GM12878 (cell line): ENCODE measurements at regions not wholly inside any gene's neighbourhood (a gene's known extent, or its start where the extent isn't known, plus 50 kb on each side); places are given as distances from the start of the nearest gene placed in this dataset.

ENCODE experiments used
- ATAC-seq: fragments of 200-7000 bp; cut with Tn5 transposase; 3 replicates; pipeline ENCODE4 v1.9.1; 2020; ENCODE audit warnings: mild to moderate bottlenecking, moderate library complexity
- BruUV-seq: library from RNA; stranded (reverse); fragments of 400-500 nt; replicated peaks from 2 replicates; lab custom pipeline; 2021; lab: Mats Ljungman, UMichigan
- CTCF ChIA-PET: fragments of 300-600 bp; sonication (Branson Sonifier 250); formaldehyde crosslinking; extraction: SDS; loops from one replicate; lab custom pipeline; 2021; ENCODE audit warnings: inconsistent platforms; lab: Yijun Ruan, JAX
- POLR2A ChIA-PET: fragments of 350-600 bp; formaldehyde crosslinking; extraction: SDS; loops from one replicate; lab custom pipeline; 2021; ENCODE audit warnings: inconsistent platforms; lab: Charles Lee
- RAD21 ChIA-PET: fragments of 300-600 bp; sonication (Branson Sonifier 250); formaldehyde crosslinking; loops from one replicate; lab custom pipeline; 2023; ENCODE audit warnings: antibody characterized with exemption; ENCODE audit not compliant: unreplicated experiment; lab: Charles Lee
- SMC1A ChIA-PET: fragments of 300-600 bp; sonication (Branson Sonifier 250); formaldehyde crosslinking; loops from one replicate; lab custom pipeline; 2023; ENCODE audit not compliant: unreplicated experiment, uncharacterized antibody; lab: Charles Lee
- DNase-seq: peaks from one replicate; pipeline ENCODE4 v3.0.0-alpha.2; 2011; ENCODE audit warnings: low read depth, low spot score
- FAIRE-seq: peaks from 3 replicates; lab custom pipeline; 2011; peaks lifted over from hg19 to GRCh38; lab: Jason Lieb, UNC
- H2AFZ ChIP-seq: 2 replicates; pipeline ENCODE4 v1.6.0; 2011; ENCODE audit warnings: low read depth, low read length, control low read depth; ENCODE audit not compliant: control insufficient read depth
- H3K27ac ChIP-seq: 2 replicates; pipeline ENCODE4 v1.5.1; 2011; ENCODE audit warnings: control low read depth; ENCODE audit not compliant: control insufficient read depth, insufficient read depth
- H3K27me3 ChIP-seq, 2 experiments: replicated peaks in 1 of 2; 2 replicates each; pipeline versions ENCODE4 v1.6.0 to v1.6.1; 2011; ENCODE audit warnings: low read length in 1 of 2; ENCODE audit not compliant: control insufficient read depth in 2 of 2, insufficient read depth in 2 of 2
- H3K36me3 ChIP-seq, 2 experiments: 2 replicates each; pipeline ENCODE4 v1.5.1; 2011; ENCODE audit warnings: low read length in 1 of 2; ENCODE audit not compliant: control insufficient read depth in 2 of 2, insufficient read depth in 2 of 2
- H3K4me1 ChIP-seq: 2 replicates; pipeline ENCODE4 v1.6.1; 2011; ENCODE audit warnings: mild to moderate bottlenecking, low read length, moderate library complexity, mixed read lengths; ENCODE audit not compliant: control insufficient read depth, insufficient read depth
- H3K4me2 ChIP-seq: 2 replicates; pipeline ENCODE4 v1.6.0; 2011; ENCODE audit warnings: control low read depth; ENCODE audit not compliant: control insufficient read depth, insufficient read depth
- H3K4me3 ChIP-seq: fragments of 200-600 bp; sonication (generic); 2 replicates; pipeline ENCODE4 v1.5.1; 2016
- H3K79me2 ChIP-seq: 2 replicates; pipeline ENCODE4 v1.6.0; 2011; ENCODE audit warnings: low read length; ENCODE audit not compliant: control insufficient read depth, insufficient read depth
- H3K9ac ChIP-seq: 2 replicates; pipeline ENCODE4 v1.8.0; 2011; ENCODE audit warnings: low read length, control low read depth, mixed read lengths; ENCODE audit not compliant: control insufficient read depth, insufficient read depth
- H3K9me3 ChIP-seq: replicated peaks from 3 replicates; pipeline ENCODE4 v1.5.1; 2011; ENCODE audit warnings: mild to moderate bottlenecking, low read length; ENCODE audit not compliant: control insufficient read depth, insufficient read depth
- H4K20me1 ChIP-seq: 2 replicates; pipeline ENCODE4 v1.6.0; 2011; ENCODE audit not compliant: control insufficient read depth, insufficient read depth
- BCL11A ChIP-seq: IDR thresholded peaks from 2 replicates; pipeline ENCODE4 v1.6.1; 2011; ENCODE audit warnings: low read depth, low read length
- CBFB ChIP-seq: IDR thresholded peaks from 2 replicates; pipeline ENCODE4 v1.6.1; 2016; ENCODE audit warnings: antibody characterized with exemption, low read depth
- CBX3 ChIP-seq: fragments of 200-600 bp; sonication (generic); IDR thresholded peaks from 2 replicates; pipeline ENCODE4 v1.6.1; 2016; ENCODE audit warnings: low read depth, borderline replicate concordance
- CHD1 ChIP-seq: IDR thresholded peaks from 2 replicates; pipeline ENCODE4 v1.6.1; 2012; ENCODE audit warnings: low read depth, low read length, improper control_type of control experiment
- IKZF1 ChIP-seq: fragments of 450-650 bp; conservative IDR thresholded peaks from 2 replicates; pipeline ENCODE4 v1.6.1; 2017; ENCODE audit warnings: antibody characterized with exemption, mild to moderate bottlenecking
- NFIC ChIP-seq: IDR thresholded peaks from 2 replicates; pipeline ENCODE4 v1.6.1; 2012; ENCODE audit warnings: low read depth, mild to moderate bottlenecking, inconsistent platforms, low read length, moderate library complexity
- NFXL1 ChIP-seq: fragments of 450-650 bp; IDR thresholded peaks from 2 replicates; pipeline ENCODE4 v1.6.1; 2017; ENCODE audit warnings: antibody characterized with exemption, mild to moderate bottlenecking, borderline replicate concordance
- NR2C1 ChIP-seq: fragments of 450-650 bp; IDR thresholded peaks from 2 replicates; pipeline ENCODE4 v1.6.1; 2017; ENCODE audit warnings: antibody characterized with exemption, mild to moderate bottlenecking, moderate library complexity
- POU2F2 ChIP-seq: IDR thresholded peaks from 3 replicates; pipeline ENCODE4 v1.6.1; 2011; ENCODE audit warnings: low read depth, mild to moderate bottlenecking, low read length, borderline replicate concordance
- RB1 ChIP-seq: fragments of 450-650 bp; formaldehyde crosslinking; IDR thresholded peaks from 2 replicates; pipeline ENCODE4 v1.6.1; 2017; ENCODE audit warnings: mild to moderate bottlenecking, borderline replicate concordance
- RUNX3 ChIP-seq: IDR thresholded peaks from 2 replicates; pipeline ENCODE4 v1.6.1; 2012; ENCODE audit warnings: low read length, inconsistent platforms
- SIN3A ChIP-seq: IDR thresholded peaks from 2 replicates; pipeline ENCODE4 v1.6.1; 2012; ENCODE audit warnings: low read depth, low read length, improper control_type of control experiment
- SREBF1 ChIP-seq: IDR thresholded peaks from 2 replicates; pipeline ENCODE4 v1.6.1; 2012; ENCODE audit warnings: mild to moderate bottlenecking, low read length
- ZNF217 ChIP-seq: fragments of 450-650 bp; IDR thresholded peaks from 2 replicates; pipeline ENCODE4 v1.6.1; 2017; ENCODE audit warnings: antibody characterized with exemption, mild to moderate bottlenecking
- ZNF384 ChIP-seq: IDR thresholded peaks from 2 replicates; pipeline ENCODE4 v1.6.1; 2012; ENCODE audit warnings: low read depth, mild to moderate bottlenecking, low read length, improper control_type of control experiment, borderline replicate concordance
- ZNF622 ChIP-seq: fragments of 450-650 bp; IDR thresholded peaks from 2 replicates; pipeline ENCODE4 v1.6.1; 2017; ENCODE audit warnings: mild to moderate bottlenecking, inconsistent platforms
- WGBS: methylation state at CpG from one replicate; pipeline ENCODE4 v1.1.6; 2016; ENCODE audit warnings: low lambda C conversion rate; ENCODE audit not compliant: insufficient replicate concordance, insufficient coverage; ENCODE audit errors: missing lambda C conversion rate; 5-methylcytosine and 5-hydroxymethylcytosine counted together
- in situ Hi-C: fragments of 300-500 bp; cut with MboI; formaldehyde crosslinking; loops from 9 replicates; pipeline ENCODE4 v1.14.3; 2018; ENCODE audit warnings: mixed read lengths
- intact Hi-C: fragments of 100-400 bp; cut with micrococcal nuclease; formaldehyde crosslinking; loops from one replicate; pipeline ENCODE4 v1.14.2; 2022; ENCODE audit not compliant: unreplicated experiment
- TF ChIP-seq, protein P1 (sequence below): IDR thresholded peaks from 2 replicates; pipeline ENCODE4 v1.6.1; 2012; ENCODE audit warnings: improper control_type of control experiment, low read depth, low read length; ENCODE audit not compliant: insufficient replicate concordance
- TF ChIP-seq, protein P2 (sequence below): IDR thresholded peaks from 2 replicates; pipeline ENCODE4 v1.6.1; 2011; ENCODE audit warnings: low read depth, mild to moderate bottlenecking, low read length, moderate library complexity, borderline replicate concordance; ENCODE audit errors: extremely low read depth
- TF ChIP-seq, protein P3 (sequence below): fragments of 450-650 bp; conservative IDR thresholded peaks from 2 replicates; pipeline ENCODE4 v1.6.1; 2017; ENCODE audit warnings: mild to moderate bottlenecking, moderate library complexity

DNA sequence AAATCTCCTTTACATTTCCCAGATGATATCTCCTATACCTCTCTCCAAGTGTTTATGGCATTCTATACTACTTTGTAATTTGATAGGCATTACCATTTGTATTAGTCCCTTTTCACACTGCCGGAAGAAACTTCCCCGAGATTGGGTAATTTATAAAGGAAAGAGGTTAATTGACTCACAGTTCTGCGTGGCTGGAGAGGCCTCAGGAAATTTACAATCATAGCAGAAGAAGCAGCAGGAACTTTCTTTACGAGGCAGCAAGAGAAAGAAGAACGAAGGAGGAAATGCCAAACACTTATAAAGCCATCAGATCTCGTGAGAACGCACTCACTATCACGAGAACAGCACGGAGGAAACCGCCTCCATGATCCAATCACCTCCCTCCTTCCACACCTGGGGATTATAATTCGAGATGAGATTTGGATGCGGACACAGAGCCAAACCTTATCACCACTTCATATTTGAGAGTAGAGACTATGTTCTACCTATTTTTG, 1194.6 kb downstream of the SORCS1 start:
- DNase-seq: no peak
- H3K36me3 ChIP-seq: no peaks in the 10 kb centered on the region
- CTCF ChIA-PET: interaction anchor here (6.6 kb wide), 1 partner anchor 17 kb away, joined by 111 read pairs; no protein-coding TSS in a partner anchor
- in situ Hi-C loops: no loop called here
- TF ChIP-seq NFIC: no peak
- no peak for TF ChIP-seq CBFB
- TF ChIP-seq, protein P1, sequence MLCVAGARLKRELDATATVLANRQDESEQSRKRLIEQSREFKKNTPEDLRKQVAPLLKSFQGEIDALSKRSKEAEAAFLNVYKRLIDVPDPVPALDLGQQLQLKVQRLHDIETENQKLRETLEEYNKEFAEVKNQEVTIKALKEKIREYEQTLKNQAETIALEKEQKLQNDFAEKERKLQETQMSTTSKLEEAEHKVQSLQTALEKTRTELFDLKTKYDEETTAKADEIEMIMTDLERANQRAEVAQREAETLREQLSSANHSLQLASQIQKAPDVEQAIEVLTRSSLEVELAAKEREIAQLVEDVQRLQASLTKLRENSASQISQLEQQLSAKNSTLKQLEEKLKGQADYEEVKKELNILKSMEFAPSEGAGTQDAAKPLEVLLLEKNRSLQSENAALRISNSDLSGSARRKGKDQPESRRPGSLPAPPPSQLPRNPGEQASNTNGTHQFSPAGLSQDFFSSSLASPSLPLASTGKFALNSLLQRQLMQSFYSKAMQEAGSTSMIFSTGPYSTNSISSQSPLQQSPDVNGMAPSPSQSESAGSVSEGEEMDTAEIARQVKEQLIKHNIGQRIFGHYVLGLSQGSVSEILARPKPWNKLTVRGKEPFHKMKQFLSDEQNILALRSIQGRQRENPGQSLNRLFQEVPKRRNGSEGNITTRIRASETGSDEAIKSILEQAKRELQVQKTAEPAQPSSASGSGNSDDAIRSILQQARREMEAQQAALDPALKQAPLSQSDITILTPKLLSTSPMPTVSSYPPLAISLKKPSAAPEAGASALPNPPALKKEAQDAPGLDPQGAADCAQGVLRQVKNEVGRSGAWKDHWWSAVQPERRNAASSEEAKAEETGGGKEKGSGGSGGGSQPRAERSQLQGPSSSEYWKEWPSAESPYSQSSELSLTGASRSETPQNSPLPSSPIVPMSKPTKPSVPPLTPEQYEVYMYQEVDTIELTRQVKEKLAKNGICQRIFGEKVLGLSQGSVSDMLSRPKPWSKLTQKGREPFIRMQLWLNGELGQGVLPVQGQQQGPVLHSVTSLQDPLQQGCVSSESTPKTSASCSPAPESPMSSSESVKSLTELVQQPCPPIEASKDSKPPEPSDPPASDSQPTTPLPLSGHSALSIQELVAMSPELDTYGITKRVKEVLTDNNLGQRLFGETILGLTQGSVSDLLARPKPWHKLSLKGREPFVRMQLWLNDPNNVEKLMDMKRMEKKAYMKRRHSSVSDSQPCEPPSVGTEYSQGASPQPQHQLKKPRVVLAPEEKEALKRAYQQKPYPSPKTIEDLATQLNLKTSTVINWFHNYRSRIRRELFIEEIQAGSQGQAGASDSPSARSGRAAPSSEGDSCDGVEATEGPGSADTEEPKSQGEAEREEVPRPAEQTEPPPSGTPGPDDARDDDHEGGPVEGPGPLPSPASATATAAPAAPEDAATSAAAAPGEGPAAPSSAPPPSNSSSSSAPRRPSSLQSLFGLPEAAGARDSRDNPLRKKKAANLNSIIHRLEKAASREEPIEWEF: no peak
- no peak for TF ChIP-seq IKZF1
- no peak for TF ChIP-seq RUNX3
- no peak for TF ChIP-seq ZNF384
- TF ChIP-seq SIN3A: no peak
- TF ChIP-seq NFXL1: no peak
- no peak for TF ChIP-seq ZNF217
- TF ChIP-seq POU2F2: no peak
- TF ChIP-seq CHD1: no peak
- TF ChIP-seq SREBF1: no peak
- no peak for TF ChIP-seq NR2C1
- TF ChIP-seq ZNF622: no peak
- no peak for TF ChIP-seq RB1
- TF ChIP-seq CBX3: no peak
- TF ChIP-seq BCL11A: no peak
- TF ChIP-seq, protein P2, sequence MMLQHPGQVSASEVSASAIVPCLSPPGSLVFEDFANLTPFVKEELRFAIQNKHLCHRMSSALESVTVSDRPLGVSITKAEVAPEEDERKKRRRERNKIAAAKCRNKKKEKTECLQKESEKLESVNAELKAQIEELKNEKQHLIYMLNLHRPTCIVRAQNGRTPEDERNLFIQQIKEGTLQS: no peak
- TF ChIP-seq, protein P3, sequence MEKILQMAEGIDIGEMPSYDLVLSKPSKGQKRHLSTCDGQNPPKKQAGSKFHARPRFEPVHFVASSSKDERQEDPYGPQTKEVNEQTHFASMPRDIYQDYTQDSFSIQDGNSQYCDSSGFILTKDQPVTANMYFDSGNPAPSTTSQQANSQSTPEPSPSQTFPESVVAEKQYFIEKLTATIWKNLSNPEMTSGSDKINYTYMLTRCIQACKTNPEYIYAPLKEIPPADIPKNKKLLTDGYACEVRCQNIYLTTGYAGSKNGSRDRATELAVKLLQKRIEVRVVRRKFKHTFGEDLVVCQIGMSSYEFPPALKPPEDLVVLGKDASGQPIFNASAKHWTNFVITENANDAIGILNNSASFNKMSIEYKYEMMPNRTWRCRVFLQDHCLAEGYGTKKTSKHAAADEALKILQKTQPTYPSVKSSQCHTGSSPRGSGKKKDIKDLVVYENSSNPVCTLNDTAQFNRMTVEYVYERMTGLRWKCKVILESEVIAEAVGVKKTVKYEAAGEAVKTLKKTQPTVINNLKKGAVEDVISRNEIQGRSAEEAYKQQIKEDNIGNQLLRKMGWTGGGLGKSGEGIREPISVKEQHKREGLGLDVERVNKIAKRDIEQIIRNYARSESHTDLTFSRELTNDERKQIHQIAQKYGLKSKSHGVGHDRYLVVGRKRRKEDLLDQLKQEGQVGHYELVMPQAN: no peak
- H3K27me3 ChIP-seq: no peaks in the 10 kb centered on the region
- no peak overlapping the region for H2AFZ ChIP-seq
- H3K4me3 ChIP-seq: no peak overlapping the region
- SMC1A ChIA-PET: interaction anchor here (1.3 kb wide), 1 partner anchor 30 kb away, joined by 4 read pairs; no protein-coding TSS in a partner anchor
- no peak for FAIRE-seq
- no peaks in the 10 kb centered on the region for H3K9me3 ChIP-seq
- POLR2A ChIA-PET: no interaction called here
- RAD21 ChIA-PET: no interaction called here
- WGBS: 36% methylated on average over 12 of the region's 12 CpGs
- no peak for ATAC-seq
- intact Hi-C loops: loop anchor here (5.0 kb wide), 1 partner anchor 173 kb away; no protein-coding TSS in a partner anchor
- no peak overlapping the region for H3K27ac ChIP-seq
- H4K20me1 ChIP-seq: no peaks in the 10 kb centered on the region
- BruUV-seq: no TSS peak
- H3K4me1 ChIP-seq: no peaks in the 10 kb centered on the region
- no peak overlapping the region for H3K9ac ChIP-seq
- no peaks in the 10 kb centered on the region for H3K79me2 ChIP-seq
- H3K4me2 ChIP-seq: no peak overlapping the region
